GM18858 (cell line): ENCODE measurements at regions not wholly inside any gene's neighbourhood (a gene's known extent, or its start where the extent isn't known, plus 50 kb on each side); places are given as distances from the start of the nearest gene placed in this dataset.

Source experiments
- ATAC-seq: cut with Tn5 transposase; IDR thresholded peaks from one replicate; pipeline ENCODE4 v1.9.1; 2021; ENCODE audit not compliant: unreplicated experiment

GRCh38 chr4:46594661-46595060 is 204.7 kb upstream of the GABRA2 start:
- no peak for ATAC-seq

- ATAC-seq, result no peak
Observed at GRCh38 chr4:46586566-46586965, 196.6 kb upstream of the GABRA2 start.

- no peak for ATAC-seq
Observed at GRCh38 chr4:46581677-46582076, 191.7 kb upstream of the GABRA2 start.

GRCh38 chr4:46554760-46555465 is 165.0 kb upstream of the GABRA2 start:
- ATAC-seq, result no peak

- peak; percentile 85 for ATAC-seq
Observed at GRCh38 chr4:46550471-46550870, 160.5 kb upstream of the GABRA2 start.

DNA sequence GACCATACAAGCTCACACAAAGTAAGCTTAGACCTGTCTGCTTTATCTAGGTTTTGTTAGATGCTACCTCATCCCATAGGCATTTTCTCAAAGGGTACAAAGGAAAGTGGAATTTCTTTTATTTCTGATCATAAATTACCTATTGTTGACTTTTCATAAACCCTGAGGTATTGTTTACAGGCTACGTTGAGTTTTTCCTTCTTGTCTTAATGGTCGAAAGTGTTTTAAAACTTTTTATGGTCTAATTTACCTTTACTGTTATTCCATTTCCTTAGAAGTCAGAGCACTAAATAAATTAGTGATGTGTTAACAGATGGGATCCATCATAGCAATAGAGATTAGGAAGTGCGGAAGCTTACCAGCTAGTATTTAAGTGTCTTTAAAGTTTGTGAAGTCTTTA is 159.2 kb upstream of the GABRA2 start:
- ATAC-seq, result no peak

GRCh38 chr4:46524751-46525150 is 134.8 kb upstream of the GABRA2 start:
- ATAC-seq, result no peak

- ATAC-seq, result no peak
Observed at GRCh38 chr4:46520361-46520760, 130.4 kb upstream of the GABRA2 start.

- ATAC-seq, result no peak
Observed at GRCh38 chr4:46515940-46516339, 126.0 kb upstream of the GABRA2 start.

DNA sequence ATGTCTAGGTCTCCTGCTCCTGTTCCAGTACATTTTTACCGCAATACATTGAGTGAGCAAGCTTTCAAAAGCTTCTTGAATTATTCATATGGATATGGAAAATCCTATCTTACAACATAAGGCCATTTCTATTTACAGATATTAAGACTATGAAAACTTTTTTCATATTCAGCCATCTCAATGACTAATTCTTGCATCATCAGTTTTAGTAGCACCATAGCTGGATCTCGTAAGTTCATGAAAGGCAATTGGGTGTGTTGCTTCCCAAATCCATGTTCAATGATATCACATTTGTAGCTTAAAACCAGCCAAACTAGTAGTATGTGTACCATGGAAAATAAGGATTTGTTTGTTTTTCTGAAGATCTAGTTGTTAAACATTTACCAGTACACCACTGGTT is 118.3 kb upstream of the GABRA2 start:
- no peak for ATAC-seq

DNA sequence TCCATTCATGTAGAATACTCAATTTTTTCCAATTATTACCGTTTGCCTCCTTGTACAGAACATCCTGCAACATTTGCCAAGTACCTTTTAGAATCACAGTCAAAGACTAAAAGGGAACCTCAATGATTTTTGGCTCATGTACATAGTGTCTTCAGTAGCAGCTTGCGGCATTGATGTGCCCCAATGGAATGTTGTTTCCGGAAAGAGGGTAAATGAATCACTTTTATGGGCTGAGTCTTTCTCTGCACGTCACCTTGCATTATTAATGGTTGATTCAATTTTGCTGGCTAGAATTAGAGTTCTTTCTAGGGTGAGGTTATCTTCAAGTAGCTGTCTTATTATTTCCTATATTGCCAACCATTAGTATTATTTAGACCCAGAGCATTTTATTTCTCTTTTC is 116.9 kb upstream of the GABRA2 start:
- ATAC-seq, result no peak

DNA sequence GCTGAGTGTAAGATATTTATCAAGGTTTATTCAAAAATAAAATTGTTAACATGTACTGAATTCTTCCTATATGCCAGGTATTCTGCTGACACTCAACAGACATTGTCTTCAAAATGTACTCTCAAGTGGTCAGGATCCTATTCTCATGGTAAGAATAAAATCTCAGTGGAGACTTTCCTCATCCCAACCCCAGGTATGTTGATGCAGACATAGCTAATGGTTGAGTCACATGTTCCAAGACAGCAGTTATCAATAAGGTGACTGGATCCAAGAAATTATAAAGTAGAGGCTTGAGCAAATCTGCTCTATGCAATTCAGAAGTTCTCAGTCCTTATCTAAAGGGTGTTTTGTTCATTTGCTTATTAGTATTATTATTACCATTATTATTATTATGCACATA is 115.2 kb upstream of the GABRA2 start:
- no peak for ATAC-seq

DNA sequence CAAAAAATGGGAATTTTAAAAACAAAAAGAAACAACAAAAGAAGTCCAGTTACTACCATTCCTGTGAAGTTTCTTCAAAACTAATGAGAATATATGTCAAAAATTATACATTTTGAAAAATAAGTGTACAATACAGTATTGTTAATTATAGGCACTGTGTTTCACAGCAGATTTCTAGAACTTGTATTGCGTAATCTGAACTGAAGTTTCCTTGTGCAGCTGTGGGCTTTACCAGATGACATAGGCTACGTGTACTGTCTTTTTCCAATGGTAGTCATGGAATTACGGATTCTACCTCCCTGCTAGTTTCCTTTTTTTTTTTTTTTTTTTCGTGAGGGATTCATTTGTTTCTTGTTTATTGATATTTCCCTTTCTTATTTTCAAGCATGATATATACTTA is 113.8 kb upstream of the GABRA2 start:
- no peak for ATAC-seq

DNA sequence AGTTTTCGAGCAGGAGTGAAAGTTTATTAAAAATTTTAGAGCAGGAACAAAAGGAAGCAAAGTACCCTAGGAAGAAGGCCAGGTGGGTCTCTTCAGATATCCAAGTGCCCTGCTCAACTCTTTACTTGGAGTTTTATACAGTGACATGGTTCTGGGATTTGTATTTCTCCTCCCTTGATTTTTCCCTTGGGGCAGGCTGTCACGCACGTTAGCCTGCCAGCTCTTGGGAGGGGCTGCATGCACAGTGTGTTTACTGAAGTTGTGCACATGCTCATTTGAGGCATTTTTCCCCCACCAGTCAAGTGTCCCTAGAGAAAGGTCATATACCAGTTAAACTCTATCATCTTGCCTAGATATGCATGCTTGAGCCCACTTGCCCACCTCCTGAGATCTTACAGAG is 102.5 kb upstream of the GABRA2 start:
- ATAC-seq, result no peak

DNA sequence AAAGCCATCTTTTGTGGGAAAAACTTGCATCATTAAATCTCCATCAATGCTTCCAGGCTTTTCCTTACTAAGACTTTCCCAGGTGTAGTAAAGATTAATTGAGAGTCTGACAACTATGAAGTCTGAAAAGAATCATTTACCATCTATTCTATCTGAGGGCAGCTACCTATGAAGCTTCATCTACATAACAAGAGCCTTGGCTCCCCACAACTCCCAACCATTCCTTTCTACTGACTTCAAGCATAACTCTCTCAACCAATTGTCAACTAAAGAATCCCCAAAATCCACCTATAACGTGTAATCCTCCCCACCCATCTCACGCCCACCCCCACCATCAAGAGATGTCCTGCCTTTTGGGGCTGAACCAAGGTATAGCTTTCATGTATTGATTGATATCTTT is 101.5 kb upstream of the GABRA2 start:
- no peak for ATAC-seq

DNA sequence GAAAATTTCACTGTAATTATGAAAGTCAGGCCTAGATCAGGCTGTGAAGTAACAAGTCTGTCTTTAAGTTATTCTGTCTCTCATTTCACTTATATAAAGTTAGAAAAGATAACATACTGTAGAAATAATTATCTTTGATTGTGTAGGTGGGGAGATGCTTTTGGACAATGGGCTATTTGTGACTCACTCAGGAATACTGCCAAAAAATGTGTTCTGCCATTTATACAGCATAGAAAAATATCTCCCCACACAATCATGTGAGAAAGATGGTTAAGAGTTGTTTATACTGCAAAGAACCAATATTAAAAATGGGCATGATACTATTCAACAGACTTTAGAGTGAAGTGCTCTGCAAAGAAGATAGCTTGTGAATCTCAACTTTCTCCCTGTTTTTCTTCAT is 95.0 kb upstream of the GABRA2 start:
- no peak for ATAC-seq

GRCh38 chr4:46462733-46463132 is 72.8 kb upstream of the GABRA2 start:
- no peak for ATAC-seq

DNA sequence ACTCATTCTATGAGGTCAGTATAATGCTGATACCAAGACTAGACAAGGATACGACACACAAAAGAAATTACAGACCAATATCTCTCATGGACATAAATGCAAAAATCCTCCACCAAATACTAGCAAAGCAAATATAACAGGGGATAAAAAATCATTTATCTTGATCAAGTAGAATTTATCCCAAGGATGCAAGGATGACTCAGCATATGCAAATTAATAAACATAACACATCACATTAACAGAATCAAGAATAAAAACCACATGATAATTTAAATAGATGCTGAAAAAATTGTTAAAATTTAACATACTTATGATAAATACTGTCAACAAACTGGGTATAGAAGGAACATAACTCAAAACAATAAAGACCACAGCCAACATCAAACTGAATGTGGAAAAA is 69.4 kb upstream of the GABRA2 start:
- no peak for ATAC-seq

DNA sequence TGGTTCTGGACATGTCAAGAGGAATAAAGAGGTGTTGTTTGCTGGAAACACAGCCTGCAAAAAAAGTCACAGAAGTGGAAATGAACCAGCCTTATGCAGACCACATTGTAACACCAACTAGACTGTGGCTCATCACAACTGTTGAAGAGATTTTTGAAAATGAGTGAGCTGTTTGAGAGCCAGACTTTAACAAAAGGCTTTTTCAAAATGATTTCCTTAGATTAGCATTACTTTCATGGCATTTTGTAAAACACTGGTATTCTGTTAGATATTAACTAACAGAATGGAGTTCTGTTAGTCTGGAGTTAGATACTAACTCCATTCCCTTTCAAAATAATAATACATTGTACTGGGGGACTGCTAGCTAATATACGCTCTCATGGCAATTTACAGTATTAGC is 60.6 kb upstream of the GABRA2 start:
- no peak for ATAC-seq

DNA sequence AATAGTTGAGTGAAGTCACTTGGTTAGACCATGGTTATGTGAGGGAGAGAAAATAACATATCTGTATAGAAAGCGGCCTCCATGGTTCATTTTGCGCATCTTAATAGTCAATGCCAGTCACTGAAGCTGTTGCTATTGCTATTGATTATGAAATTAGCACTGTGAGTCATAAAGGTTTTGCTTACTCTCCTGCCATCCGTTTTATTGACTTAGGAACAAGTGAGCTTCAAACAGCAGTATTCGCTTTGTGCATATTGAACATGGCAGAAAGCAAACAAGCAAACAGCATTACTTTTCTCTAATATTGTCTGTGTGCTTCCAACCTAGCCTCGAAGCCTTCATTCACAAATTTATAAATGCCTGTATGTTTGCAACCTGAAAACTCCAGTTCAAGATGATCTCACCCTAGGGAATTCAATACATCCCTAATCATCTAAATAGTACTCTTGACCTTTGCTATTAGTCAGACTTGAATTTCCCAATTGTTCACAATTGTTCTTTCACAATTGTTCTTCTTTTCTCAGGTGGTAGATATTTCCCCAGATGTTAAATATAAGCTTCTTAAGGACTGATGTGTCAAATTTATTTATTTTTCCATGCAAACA is 55.9 kb upstream of the GABRA2 start:
- no peak for ATAC-seq

DNA sequence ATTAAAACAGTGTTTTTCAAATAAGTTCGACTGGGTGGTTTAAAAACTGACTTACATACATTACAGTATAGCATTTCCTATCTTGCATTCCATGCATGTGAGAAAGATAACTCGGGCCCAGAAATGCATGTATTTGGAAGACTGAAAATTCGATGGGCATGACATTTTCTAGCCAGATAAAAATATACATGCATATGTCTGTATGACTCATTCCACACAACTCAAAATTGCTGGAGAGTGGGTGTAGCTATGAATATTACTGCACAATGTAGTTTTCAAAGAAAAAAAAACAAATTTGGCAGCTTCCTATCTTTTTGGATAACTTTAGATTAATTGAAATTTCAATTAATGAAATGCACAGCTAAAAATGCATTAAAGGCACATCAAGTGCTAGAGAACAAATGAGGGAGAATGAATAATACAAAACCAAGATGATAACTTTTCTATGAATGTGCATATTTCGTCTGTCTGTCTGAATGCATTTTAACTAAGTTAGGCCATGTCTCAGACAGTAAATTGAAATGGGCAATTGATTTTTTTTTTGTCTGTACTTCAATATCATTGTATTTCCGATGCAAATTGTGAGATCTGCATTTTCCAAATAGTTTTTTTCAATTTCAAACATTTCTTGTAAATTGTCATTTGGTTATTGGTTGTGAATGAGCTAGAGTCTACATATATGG is 54.5 kb upstream of the GABRA2 start:
- ATAC-seq, result no peak

DNA sequence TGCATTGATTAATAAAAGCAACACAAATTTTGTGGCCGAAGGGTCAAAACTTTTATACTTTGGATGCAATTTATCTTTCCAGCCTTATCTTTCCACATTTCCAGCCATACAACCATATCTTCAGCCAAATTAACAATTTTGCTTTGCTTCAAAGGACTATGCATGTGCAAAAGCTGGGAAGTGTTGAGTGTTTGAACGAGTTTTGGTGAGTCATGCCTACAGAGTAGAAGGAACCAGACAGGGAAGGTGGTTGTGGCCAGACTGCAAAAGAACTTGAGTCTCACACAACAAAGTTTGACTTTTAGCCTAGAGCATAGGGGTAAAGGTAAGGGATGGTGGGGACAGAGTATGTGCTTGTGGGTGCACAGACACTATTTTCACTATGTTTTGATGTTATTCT is 53.0 kb upstream of the GABRA2 start:
- ATAC-seq, result no peak
